Activated CD8-positive, alpha-beta memory T cell treated with anti-CD3 and anti-CD28 coated beads, Interleukin-2, amount 50 U/mL, for 4 hours (primary cell): ENCODE measurements at regions not wholly inside any gene's neighbourhood (a gene's known extent, or its start where the extent isn't known, plus 50 kb on each side); places are given as distances from the start of the nearest gene placed in this dataset.

ENCODE experiments used
- DNase-seq: peaks from one replicate; pipeline ENCODE4 v3.0.0-alpha.2; 2020

DNA sequence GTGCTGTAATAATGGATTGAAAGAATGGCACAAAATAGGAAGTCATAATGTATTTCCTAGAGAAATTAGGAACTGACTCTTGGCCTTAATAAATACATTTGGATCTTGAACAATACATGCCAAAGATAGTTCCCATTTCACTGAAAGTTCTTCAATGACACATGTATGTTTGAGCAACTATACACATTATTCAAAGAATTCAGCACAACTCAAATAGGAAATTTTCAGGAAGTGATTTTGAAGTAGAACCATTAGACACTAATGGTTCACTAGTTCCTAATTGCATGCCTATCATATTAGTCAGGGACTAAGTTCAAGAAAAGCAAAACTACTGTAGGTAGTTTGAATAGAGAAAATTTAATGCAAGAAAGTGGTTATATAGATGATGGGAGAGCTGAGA lies 404.7 kb downstream of the LMO4 start:
- no peak for DNase-seq

DNA sequence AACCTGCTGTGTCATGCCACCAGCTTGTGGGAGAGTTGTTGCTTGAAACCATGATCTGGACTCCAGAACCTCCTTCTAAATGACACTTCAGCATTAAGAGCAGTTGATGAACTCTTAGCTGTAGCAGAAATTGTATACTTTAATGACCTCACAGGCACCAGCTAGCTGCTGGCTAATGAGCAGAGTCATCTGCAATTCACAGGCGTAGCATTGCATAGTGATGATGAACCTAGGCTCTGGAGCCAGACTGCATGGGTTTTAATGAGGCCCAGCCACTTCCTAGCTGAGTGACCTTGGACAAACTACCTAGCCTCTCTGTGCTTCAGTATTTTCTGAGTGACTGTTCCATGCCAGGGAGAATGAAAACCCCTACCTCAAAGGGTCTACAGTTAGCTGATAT lies 407.1 kb downstream of the LMO4 start:
- DNase-seq, result no peak

DNA sequence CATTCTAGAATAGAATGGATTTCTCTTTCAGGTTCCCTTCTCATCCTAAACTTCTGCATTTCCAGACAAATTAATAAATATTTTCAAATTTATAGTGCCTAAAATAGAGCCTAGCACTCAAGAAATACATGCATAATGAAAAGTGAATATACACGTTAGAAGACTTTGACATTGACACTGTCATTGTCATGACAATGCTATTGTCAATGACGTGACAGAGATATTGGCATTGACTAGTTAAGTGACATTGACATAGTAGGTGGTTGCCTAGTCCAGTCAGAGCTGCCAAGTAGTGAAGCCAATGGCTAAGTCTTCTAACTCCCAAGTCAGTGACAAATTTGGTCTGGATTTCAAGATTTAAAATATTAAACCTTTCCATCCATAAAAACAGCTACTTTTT lies 410.5 kb downstream of the LMO4 start:
- no peak for DNase-seq

- DNase-seq, result no peak
Measured at GRCh38 chr1:87739704-87740103, 411.0 kb downstream of the LMO4 start.

- DNase-seq, result no peak
Measured at GRCh38 chr1:87743256-87743655, 414.6 kb downstream of the LMO4 start.

GRCh38 chr1:87744056-87744455 lies 415.4 kb downstream of the LMO4 start:
- DNase-seq, result no peak

- DNase-seq, result no peak
Measured at GRCh38 chr1:87744763-87745162, 416.1 kb downstream of the LMO4 start.

- no peak for DNase-seq
Measured at GRCh38 chr1:87753366-87753765, 424.7 kb downstream of the LMO4 start.

- DNase-seq, result no peak
Measured at GRCh38 chr1:87754139-87754538, 425.5 kb downstream of the LMO4 start.

- DNase-seq, result no peak
Measured at GRCh38 chr1:87757676-87758075, 429.0 kb downstream of the LMO4 start.

DNA sequence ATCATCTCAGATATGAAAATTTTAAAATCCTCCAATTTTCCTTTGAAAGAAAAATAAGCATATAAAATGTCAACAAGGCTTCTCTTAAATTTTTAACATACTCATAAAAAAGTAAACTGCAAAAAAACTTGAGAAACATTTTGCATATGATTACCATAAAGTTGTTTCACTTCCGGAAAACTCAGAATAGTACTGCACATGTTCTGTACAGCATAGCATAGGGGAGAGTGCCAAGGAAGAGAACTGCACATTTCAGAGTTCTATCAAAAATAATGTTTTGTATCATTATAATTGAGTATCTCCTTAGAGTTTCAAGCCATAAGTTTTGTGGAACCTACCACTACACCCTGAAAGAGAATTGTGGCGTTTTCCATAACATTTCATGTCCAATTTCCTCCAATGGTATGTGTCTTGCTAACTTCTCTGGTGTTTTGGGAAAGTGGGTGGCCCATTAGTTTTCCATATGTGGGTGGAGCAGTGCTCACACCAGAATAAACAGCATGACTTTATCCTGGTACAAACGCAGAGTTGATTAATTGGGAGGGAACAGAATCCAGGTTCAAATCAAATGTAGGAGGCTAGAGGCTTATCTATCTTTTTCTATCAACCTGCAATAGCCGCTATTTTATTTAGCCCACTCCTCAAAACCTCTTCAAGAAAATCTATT lies 430.9 kb downstream of the LMO4 start:
- DNase-seq, result no peak

GRCh38 chr1:87760155-87760554 lies 431.5 kb downstream of the LMO4 start:
- no peak for DNase-seq

DNA sequence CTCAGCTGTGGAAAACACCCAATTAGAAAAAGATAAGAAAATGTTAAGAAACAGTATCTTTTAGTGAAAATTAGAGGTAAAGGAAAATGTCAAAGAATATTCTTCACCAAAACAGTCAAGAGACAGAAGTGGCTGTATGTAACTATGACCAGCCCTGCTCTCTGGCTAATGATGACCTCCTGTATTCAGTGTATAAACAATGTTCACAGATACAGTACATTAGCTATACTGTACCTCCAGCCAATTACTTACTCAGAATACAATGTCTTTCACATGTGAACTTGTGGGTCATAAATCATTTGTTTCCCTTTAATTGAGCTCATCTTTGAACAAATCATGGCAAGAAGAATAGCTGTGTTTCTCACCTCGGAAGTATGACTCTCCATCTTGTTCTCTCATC lies 432.0 kb downstream of the LMO4 start:
- DNase-seq, result no peak

GRCh38 chr1:87763483-87763882 lies 434.8 kb downstream of the LMO4 start:
- DNase-seq, result no peak

- no peak for DNase-seq
Measured at GRCh38 chr1:87765057-87765680, 436.5 kb downstream of the LMO4 start.

- no peak for DNase-seq
Measured at GRCh38 chr1:87765681-87766070, 437.0 kb downstream of the LMO4 start.

DNA sequence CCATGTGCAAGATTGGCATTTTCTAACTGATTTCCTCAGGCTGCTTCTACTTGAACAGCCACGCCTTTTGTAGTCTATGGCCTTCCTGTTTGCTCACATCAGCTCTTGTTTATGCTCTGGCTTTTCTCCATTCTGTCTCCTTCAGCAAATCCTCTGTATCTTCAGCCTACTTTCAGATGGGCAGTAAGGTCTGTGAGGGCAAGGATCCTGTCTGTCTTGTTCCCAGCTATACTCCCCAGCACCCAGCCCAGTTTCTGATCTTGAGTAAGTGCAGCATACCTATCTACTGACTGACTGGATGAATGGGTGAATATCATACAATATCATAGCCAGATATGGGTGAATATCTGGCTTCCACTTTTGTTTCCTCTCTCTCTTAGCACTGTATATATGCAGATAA lies 438.1 kb downstream of the LMO4 start:
- no peak for DNase-seq

DNA sequence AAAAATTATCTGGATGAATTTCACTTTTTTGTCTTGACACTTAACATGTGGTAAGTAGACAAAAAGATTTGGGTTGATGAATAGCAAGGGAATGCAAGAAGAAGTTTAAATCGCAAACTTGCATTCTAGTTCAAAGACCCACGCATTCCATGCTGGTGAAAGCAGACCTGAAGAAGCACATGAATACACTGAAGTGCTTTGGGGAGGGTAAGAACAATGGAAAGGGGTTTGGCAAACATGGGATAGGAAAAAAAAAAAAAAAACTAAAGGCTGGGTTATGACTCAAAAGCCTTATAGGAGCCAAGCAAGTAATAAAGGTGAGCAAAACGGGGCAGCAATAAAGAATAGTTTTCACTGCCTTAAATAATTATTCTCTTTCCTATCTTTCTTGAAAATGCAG lies 450.2 kb downstream of the LMO4 start:
- DNase-seq, result no peak

DNA sequence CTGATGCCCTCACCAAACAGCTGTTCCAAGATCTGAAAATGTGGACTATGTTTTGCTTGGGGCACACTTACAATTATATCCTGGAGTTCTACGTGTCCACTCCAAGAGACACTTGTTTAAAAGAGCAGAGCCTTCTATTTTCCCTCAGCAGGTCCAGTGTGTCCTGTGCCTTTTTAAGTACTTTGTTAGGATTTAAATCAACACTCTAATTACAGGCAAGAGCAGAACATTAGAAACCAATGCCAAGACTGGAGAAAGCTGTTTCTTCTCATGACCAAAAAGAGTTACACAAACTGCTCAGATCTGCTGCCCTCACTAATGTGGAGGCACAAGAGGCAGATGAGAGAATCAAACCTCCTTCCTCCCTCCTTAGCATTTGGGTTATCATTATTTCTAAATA lies 452.9 kb downstream of the LMO4 start:
- no peak for DNase-seq

GRCh38 chr1:87783315-87783714 lies 454.6 kb downstream of the LMO4 start:
- DNase-seq, result no peak

GRCh38 chr1:87785386-87785785 lies 456.7 kb downstream of the LMO4 start:
- no peak for DNase-seq

GRCh38 chr1:87786229-87786628 lies 457.5 kb downstream of the LMO4 start:
- DNase-seq, result no peak

- no peak for DNase-seq
Measured at GRCh38 chr1:87786861-87787545, 458.3 kb downstream of the LMO4 start.

- DNase-seq, result no peak
Measured at GRCh38 chr1:87787551-87787950, 458.9 kb downstream of the LMO4 start.

GRCh38 chr1:87790756-87791155 lies 462.1 kb downstream of the LMO4 start:
- DNase-seq, result no peak
